SU-DHL-6 (cell line): ENCODE measurements at regions not wholly inside any gene's neighbourhood (a gene's known extent, or its start where the extent isn't known, plus 50 kb on each side); places are given as distances from the start of the nearest gene placed in this dataset.

ENCODE experiments used
- H2AFZ ChIP-seq: fragments of 200-600 bp; sonication (generic); 2 replicates; pipeline ENCODE4 v1.6.1; 2014; ENCODE audit warnings: low read depth, mild to moderate bottlenecking, moderate library complexity, mixed read lengths, antibody characterized with exemption, low read length; ENCODE audit not compliant: severe bottlenecking
- H3F3A ChIP-seq: fragments of 200-600 bp; shearing (Covaris generic); 2 replicates; pipeline ENCODE4 v1.6.0; 2016; ENCODE audit warnings: antibody characterized with exemption, mild to moderate bottlenecking; ENCODE audit not compliant: insufficient read depth
- H3K27ac ChIP-seq: fragments of 200-600 bp; sonication (generic); 2 replicates; pipeline ENCODE4 v1.5.1; 2016; ENCODE audit warnings: low read depth, mild to moderate bottlenecking, low read length, moderate library complexity, mixed read lengths
- H3K27me3 ChIP-seq: fragments of 200-600 bp; sonication (generic), shearing (Covaris generic); 2 replicates; pipeline ENCODE4 v1.6.0; 2014; ENCODE audit warnings: mild to moderate bottlenecking, low read length
- H3K36me3 ChIP-seq: fragments of 200-600 bp; sonication (generic); 2 replicates; pipeline ENCODE4 v1.6.1; 2014; ENCODE audit warnings: mild to moderate bottlenecking, low read length, mixed read lengths
- H3K4me2 ChIP-seq: fragments of 300-600, 200-600 bp; shearing (Covaris generic), sonication (generic); 2 replicates; pipeline ENCODE4 v1.6.0; 2014; ENCODE audit warnings: low read length, low read depth, mild to moderate bottlenecking; ENCODE audit not compliant: poor library complexity, severe bottlenecking
- H3K4me3 ChIP-seq: fragments of 200-600 bp; sonication (generic); 2 replicates; pipeline ENCODE4 v1.5.1; 2014; ENCODE audit warnings: antibody characterized with exemption, low read length, mild to moderate bottlenecking, mixed read lengths; ENCODE audit not compliant: insufficient read depth, poor library complexity, severe bottlenecking
- H3K79me2 ChIP-seq: fragments of 200-600 bp; sonication (generic); 2 replicates; pipeline ENCODE4 v1.6.1; 2014; ENCODE audit warnings: mild to moderate bottlenecking, low read length, moderate library complexity; ENCODE audit not compliant: insufficient read depth
- H3K9ac ChIP-seq: fragments of 200-600 bp; sonication (generic); 2 replicates; pipeline ENCODE4 v1.7.0; 2014; ENCODE audit warnings: mild to moderate bottlenecking, low read length
- H3K9me2 ChIP-seq: fragments of 200-600 bp; sonication (generic); replicated peaks from 2 replicates; pipeline ENCODE4 v1.6.1; 2014; ENCODE audit warnings: low read length; ENCODE audit not compliant: insufficient read depth
- H3K9me3 ChIP-seq: fragments of 200-600 bp; sonication (generic); 2 replicates; pipeline ENCODE4 v1.6.1; 2014; ENCODE audit warnings: low read length, mixed read lengths; ENCODE audit not compliant: insufficient read depth
- H4K20me1 ChIP-seq: fragments of 200-600 bp; sonication (generic); 2 replicates; pipeline ENCODE4 v1.6.1; 2014; ENCODE audit warnings: low read depth, mild to moderate bottlenecking, antibody characterized with exemption, low read length, moderate library complexity, mixed read lengths
- EZH2phosphoT487 ChIP-seq: fragments of 200-600 bp; sonication (generic), shearing (Covaris generic); conservative IDR thresholded peaks from 2 replicates; pipeline ENCODE4 v1.6.1; 2018; ENCODE audit warnings: mild to moderate bottlenecking, antibody characterized with exemption, low read length, moderate library complexity, mixed read lengths
- TF ChIP-seq, protein P1 (sequence below): fragments of 200-600 bp; sonication (generic); IDR thresholded peaks from one replicate; pipeline ENCODE4 v1.5.1; 2017; ENCODE audit warnings: antibody characterized with exemption, mild to moderate bottlenecking, low read length, moderate library complexity; ENCODE audit not compliant: insufficient read depth, poor library complexity, severe bottlenecking

DNA sequence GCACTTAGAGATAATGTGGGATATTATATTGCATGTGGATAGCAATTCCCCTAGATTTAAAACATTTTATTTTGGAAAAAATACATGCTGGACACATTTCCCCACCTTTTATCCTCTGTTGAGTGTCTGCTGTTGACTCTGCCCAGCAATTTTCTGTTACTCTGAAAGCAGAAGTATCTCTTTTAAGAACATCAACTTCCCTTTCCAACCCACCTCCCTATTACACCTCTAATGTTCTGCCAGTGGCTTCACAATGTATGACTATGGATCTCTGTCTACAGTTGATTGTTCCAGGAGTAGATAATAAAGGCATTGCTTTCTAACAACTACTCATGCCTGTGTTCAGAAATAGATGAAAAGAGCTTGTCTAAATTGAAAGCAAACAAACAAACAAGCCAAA lies 754.8 kb upstream of the SLITRK6 start:
- H3K27me3 ChIP-seq = no peaks in the 10 kb centered on the region
- no peaks in the 10 kb centered on the region for H3F3A ChIP-seq
- no peak overlapping the region for H3K9ac ChIP-seq
- TF ChIP-seq, protein P1, sequence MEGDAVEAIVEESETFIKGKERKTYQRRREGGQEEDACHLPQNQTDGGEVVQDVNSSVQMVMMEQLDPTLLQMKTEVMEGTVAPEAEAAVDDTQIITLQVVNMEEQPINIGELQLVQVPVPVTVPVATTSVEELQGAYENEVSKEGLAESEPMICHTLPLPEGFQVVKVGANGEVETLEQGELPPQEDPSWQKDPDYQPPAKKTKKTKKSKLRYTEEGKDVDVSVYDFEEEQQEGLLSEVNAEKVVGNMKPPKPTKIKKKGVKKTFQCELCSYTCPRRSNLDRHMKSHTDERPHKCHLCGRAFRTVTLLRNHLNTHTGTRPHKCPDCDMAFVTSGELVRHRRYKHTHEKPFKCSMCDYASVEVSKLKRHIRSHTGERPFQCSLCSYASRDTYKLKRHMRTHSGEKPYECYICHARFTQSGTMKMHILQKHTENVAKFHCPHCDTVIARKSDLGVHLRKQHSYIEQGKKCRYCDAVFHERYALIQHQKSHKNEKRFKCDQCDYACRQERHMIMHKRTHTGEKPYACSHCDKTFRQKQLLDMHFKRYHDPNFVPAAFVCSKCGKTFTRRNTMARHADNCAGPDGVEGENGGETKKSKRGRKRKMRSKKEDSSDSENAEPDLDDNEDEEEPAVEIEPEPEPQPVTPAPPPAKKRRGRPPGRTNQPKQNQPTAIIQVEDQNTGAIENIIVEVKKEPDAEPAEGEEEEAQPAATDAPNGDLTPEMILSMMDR = no peak
- no peak for TF ChIP-seq EZH2phosphoT487
- H3K9me2 ChIP-seq = 0 out of 2 replicates have a peak, but pooled peaks cover 3% of the 10 kb centered on the region
- H3K4me2 ChIP-seq = no peak overlapping the region
- no peaks in the 10 kb centered on the region for H4K20me1 ChIP-seq
- H2AFZ ChIP-seq = no peak overlapping the region
- no peak overlapping the region for H3K27ac ChIP-seq
- H3K36me3 ChIP-seq = no peaks in the 10 kb centered on the region
- no peak overlapping the region for H3K4me3 ChIP-seq
- H3K79me2 ChIP-seq = no peaks in the 10 kb centered on the region
- H3K9me3 ChIP-seq = no peaks in the 10 kb centered on the region

DNA sequence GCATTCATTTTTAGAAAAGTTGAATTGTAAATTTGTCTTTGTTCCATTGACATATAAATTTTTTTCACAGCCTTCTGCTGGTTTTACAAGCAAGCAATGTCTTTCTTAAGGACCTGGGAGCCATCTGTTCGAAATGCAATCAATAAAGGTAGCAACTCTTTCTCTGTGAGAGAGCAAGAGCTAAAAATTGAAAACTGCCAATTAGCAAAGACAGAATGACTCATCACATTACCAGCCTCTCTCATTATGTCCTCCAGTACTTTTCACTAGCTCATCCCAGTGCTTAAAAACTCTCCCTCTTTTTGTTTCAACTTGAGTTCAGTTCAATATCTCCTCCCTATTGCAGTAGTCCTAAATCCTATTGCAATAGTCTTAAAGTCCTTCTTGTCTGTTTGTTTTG lies 760.7 kb upstream of the SLITRK6 start:
- no peak overlapping the region for H3K9ac ChIP-seq
- no peaks in the 10 kb centered on the region for H3K27me3 ChIP-seq
- H3K4me2 ChIP-seq = no peak overlapping the region
- H2AFZ ChIP-seq = no peak overlapping the region
- no peak overlapping the region for H3K4me3 ChIP-seq
- H3K9me2 ChIP-seq = no peaks in the 10 kb centered on the region
- no peaks in the 10 kb centered on the region for H3F3A ChIP-seq
- H3K36me3 ChIP-seq = no peaks in the 10 kb centered on the region
- H4K20me1 ChIP-seq = no peaks in the 10 kb centered on the region
- no peaks in the 10 kb centered on the region for H3K9me3 ChIP-seq
- TF ChIP-seq, protein P1 = no peak
- TF ChIP-seq EZH2phosphoT487 = no peak
- no peak overlapping the region for H3K27ac ChIP-seq
- no peaks in the 10 kb centered on the region for H3K79me2 ChIP-seq

DNA sequence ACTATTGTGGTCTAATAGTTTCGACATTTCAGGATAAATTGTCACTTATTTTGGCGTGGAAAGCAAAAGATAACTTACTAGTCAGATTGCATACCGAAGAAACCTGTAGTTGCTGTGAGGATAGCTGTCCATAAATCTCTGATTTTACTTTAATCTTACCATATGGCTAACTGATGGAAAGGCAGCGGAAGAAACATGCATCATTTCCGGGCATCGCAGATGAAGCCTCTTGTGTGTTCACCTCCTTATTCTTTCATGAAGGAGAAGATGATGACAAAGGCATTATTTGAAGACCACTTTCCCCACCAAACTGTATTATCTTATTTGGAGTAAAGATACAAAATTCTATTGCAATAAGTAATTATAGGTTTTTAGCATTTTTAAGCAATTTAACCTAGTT lies 763.6 kb upstream of the SLITRK6 start:
- Histone ChIP-seq H2AFZ (no peak overlapping the region), H3K9me3 (no peaks in the 10 kb centered on the region), H3K79me2 (no peaks in the 10 kb centered on the region), H3K9me2 (no peaks in the 10 kb centered on the region), H3K4me2 (no peak overlapping the region), H4K20me1 (no peaks in the 10 kb centered on the region), H3K36me3 (no peaks in the 10 kb centered on the region), H3K4me3 (no peak overlapping the region), H3K27ac (no peak overlapping the region), H3K27me3 (no peaks in the 10 kb centered on the region), H3F3A (no peaks in the 10 kb centered on the region), H3K9ac (no peak overlapping the region)
- no peak for TF ChIP-seq EZH2phosphoT487
- TF ChIP-seq, protein P1 = no peak

DNA sequence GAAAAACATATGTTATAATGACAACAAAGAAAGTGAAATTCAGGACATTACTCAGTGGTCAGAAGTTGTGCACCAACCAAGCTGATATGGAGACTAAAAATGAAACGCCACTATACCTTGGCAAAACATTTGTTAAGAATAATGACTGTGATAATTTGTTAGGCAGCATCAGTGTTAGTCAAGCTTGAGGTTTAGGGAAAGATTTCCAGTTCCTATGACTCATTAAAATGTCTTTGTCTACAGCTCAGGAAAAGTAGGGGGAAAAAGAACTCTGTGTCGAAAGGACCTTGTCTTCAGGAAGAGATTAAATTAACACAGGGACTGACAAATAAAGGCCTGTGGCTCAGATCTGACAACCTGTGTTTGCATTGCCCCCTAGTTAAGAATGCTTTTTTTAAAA lies 764.1 kb upstream of the SLITRK6 start:
- H3K27ac ChIP-seq = no peak overlapping the region
- H3K9me3 ChIP-seq = no peaks in the 10 kb centered on the region
- H3K27me3 ChIP-seq = no peaks in the 10 kb centered on the region
- H3F3A ChIP-seq = no peaks in the 10 kb centered on the region
- H3K36me3 ChIP-seq = no peaks in the 10 kb centered on the region
- no peak overlapping the region for H3K4me2 ChIP-seq
- H3K9ac ChIP-seq = no peak overlapping the region
- TF ChIP-seq, protein P1 = no peak
- no peak for TF ChIP-seq EZH2phosphoT487
- H2AFZ ChIP-seq = no peak overlapping the region
- no peaks in the 10 kb centered on the region for H3K79me2 ChIP-seq
- no peak overlapping the region for H3K4me3 ChIP-seq
- no peaks in the 10 kb centered on the region for H3K9me2 ChIP-seq
- no peaks in the 10 kb centered on the region for H4K20me1 ChIP-seq
